ENCODE measurements at regions not wholly inside any gene's neighbourhood (a gene's known extent, or its start where the extent isn't known, plus 50 kb on each side); places are given as distances from the start of the nearest gene placed in this dataset.

GRCh38 chr10:107317592-107317991 is 153.1 kb upstream of the SORCS1 start:
- DNase-seq (ENCODE audit: low read depth in 4 of 4, low spot score in 2 of 4): no peak

- DNase-seq (ENCODE audit: low read depth in 4 of 4, low spot score in 2 of 4): no peak
Observed at GRCh38 chr10:107303203-107303602, 138.7 kb upstream of the SORCS1 start.

GRCh38 chr10:107299606-107300005 is 135.1 kb upstream of the SORCS1 start:
- DNase-seq (ENCODE audit: low read depth in 4 of 4, low spot score in 2 of 4): no peak

GRCh38 chr10:107284187-107284586 is 119.7 kb upstream of the SORCS1 start:
- no peak for DNase-seq (ENCODE audit: low read depth in 4 of 4, low spot score in 2 of 4)

- no peak for DNase-seq (ENCODE audit: low read depth in 4 of 4, low spot score in 2 of 4)
Observed at GRCh38 chr10:107280293-107280692, 115.8 kb upstream of the SORCS1 start.

GRCh38 chr10:107277591-107277990 is 113.1 kb upstream of the SORCS1 start:
- no peak for DNase-seq (ENCODE audit: low read depth in 4 of 4, low spot score in 2 of 4)

- no peak for DNase-seq (ENCODE audit: low read depth in 4 of 4, low spot score in 2 of 4)
Observed at GRCh38 chr10:107275806-107276205, 111.3 kb upstream of the SORCS1 start.

GRCh38 chr10:107269626-107270025 is 105.1 kb upstream of the SORCS1 start:
- DNase-seq (ENCODE audit: low read depth in 4 of 4, low spot score in 2 of 4): no peak

- DNase-seq (ENCODE audit: low read depth in 4 of 4, low spot score in 2 of 4): no peak
Observed at GRCh38 chr10:107264742-107265141, 100.2 kb upstream of the SORCS1 start.

GRCh38 chr10:107244122-107244521 is 79.6 kb upstream of the SORCS1 start:
- no peak for DNase-seq (ENCODE audit: low read depth in 4 of 4, low spot score in 2 of 4)

GRCh38 chr10:107238275-107238674 is 73.8 kb upstream of the SORCS1 start:
- DNase-seq (ENCODE audit: low read depth in 4 of 4, low spot score in 2 of 4): no peak

- no peak for DNase-seq (ENCODE audit: low read depth in 4 of 4, low spot score in 2 of 4)
Observed at GRCh38 chr10:107232013-107232412, 67.5 kb upstream of the SORCS1 start.

GRCh38 chr10:107230887-107231286 is 66.4 kb upstream of the SORCS1 start:
- DNase-seq (ENCODE audit: low read depth in 4 of 4, low spot score in 2 of 4): no peak

- no peak for DNase-seq (ENCODE audit: low read depth in 4 of 4, low spot score in 2 of 4)
Observed at GRCh38 chr10:107215681-107216080, 51.2 kb upstream of the SORCS1 start.

All from left renal cortex interstitium (tissue), 4 donors.